NT2/D1 (cell line): ENCODE measurements at regions not wholly inside any gene's neighbourhood (a gene's known extent, or its start where the extent isn't known, plus 50 kb on each side); places are given as distances from the start of the nearest gene placed in this dataset.

Experiments
- DNase-seq: peaks from one replicate; pipeline ENCODE4 v3.0.0-alpha.2; 2011; ENCODE audit warnings: low read depth, low spot score
- H3K27me3 ChIP-seq: 2 replicates; pipeline ENCODE4 v1.6.0; 2011; ENCODE audit warnings: mild to moderate bottlenecking; ENCODE audit not compliant: insufficient read length, insufficient read depth
- H3K36me3 ChIP-seq: 2 replicates; pipeline ENCODE4 v1.6.1; 2011; ENCODE audit warnings: mild to moderate bottlenecking, low read length, mixed read lengths; ENCODE audit not compliant: insufficient read depth, insufficient read length
- H3K4me1 ChIP-seq: 2 replicates; pipeline ENCODE4 v1.5.1; 2011; ENCODE audit not compliant: insufficient read depth, insufficient read length
- H3K4me3 ChIP-seq: 2 replicates; pipeline ENCODE4 v1.5.1; 2011; ENCODE audit warnings: low read depth; ENCODE audit not compliant: insufficient read length
- H3K9ac ChIP-seq: 2 replicates; pipeline ENCODE4 v1.6.0; 2011; ENCODE audit warnings: low read depth; ENCODE audit not compliant: insufficient read length
- H3K9me3 ChIP-seq: 2 replicates; pipeline ENCODE4 v1.5.1; 2011; ENCODE audit warnings: mild to moderate bottlenecking, low read length; ENCODE audit not compliant: insufficient read depth
- SUZ12 ChIP-seq: IDR thresholded peaks from 2 replicates; pipeline ENCODE4 v1.6.1; 2011; ENCODE audit not compliant: insufficient read length, insufficient read depth; ENCODE audit errors: extremely low read depth
- YY1 ChIP-seq: IDR thresholded peaks from 2 replicates; pipeline ENCODE4 v1.6.1; 2011; ENCODE audit not compliant: insufficient read length, insufficient read depth
- ZNF274 ChIP-seq: IDR thresholded peaks from 2 replicates; pipeline ENCODE4 v1.6.1; 2011; ENCODE audit warnings: mild to moderate bottlenecking, low read depth, low read length

GRCh38 chr3:81095956-81096355 is 665.5 kb downstream of the GBE1 start:
- no peak for DNase-seq
- H3K9ac ChIP-seq: no peak overlapping the region
- TF ChIP-seq YY1 (no peak), ZNF274 (no peak), SUZ12 (no peak)
- no peaks in the 10 kb centered on the region for H3K36me3 ChIP-seq
- no peaks in the 10 kb centered on the region for H3K27me3 ChIP-seq
- no peak overlapping the region for H3K4me3 ChIP-seq
- H3K9me3 ChIP-seq: peaks cover 7% of the 10 kb centered on the region
- no peaks in the 10 kb centered on the region for H3K4me1 ChIP-seq

GRCh38 chr3:81094986-81095385 is 666.5 kb downstream of the GBE1 start:
- H3K27me3 ChIP-seq: no peaks in the 10 kb centered on the region
- TF ChIP-seq ZNF274 (no peak), YY1 (no peak), SUZ12 (no peak)
- H3K9me3 ChIP-seq: peaks cover 16% of the 10 kb centered on the region
- H3K9ac ChIP-seq: no peak overlapping the region
- no peak overlapping the region for H3K4me3 ChIP-seq
- no peak for DNase-seq
- H3K4me1 ChIP-seq: no peaks in the 10 kb centered on the region
- no peaks in the 10 kb centered on the region for H3K36me3 ChIP-seq

DNA sequence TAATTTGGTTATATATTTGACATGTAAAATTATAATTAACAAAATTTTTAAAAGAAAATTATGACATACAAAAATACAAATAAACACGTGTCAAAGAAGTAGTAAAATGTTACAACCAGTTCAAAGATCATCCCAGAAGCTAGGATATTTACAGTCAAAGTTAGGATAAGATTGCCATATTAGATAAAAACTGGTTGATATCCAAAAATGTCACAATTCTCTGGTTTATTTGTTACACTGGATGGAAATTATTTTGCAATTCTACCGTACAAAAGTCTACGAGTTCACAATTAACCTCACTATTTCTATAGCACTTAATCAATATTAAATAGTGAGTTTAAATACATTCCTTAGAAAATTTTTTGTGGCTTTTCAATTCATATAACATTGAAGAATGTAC is 673.8 kb downstream of the GBE1 start:
- H3K36me3 ChIP-seq: no peaks in the 10 kb centered on the region

DNA sequence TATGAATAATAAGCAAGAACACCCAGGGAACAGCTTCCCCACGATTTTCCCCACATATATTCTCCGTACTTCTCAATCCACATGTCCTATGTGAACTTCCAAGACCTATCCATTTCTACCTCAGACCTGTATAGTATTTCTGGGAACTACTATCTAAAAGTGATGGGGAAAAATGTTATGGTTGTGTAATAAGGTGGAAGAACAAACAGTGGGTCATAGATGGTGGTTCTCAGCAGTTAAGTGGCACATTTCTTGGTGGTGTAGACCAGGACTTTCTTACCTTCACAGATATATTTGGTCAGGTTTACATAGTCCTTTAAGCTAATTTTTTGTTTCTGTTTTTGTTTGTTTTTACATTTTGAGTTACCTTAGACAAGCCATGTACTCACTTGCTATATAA is 675.1 kb downstream of the GBE1 start:
- no peaks in the 10 kb centered on the region for H3K36me3 ChIP-seq
- no peak for TF ChIP-seq ZNF274
- TF ChIP-seq SUZ12: no peak
- TF ChIP-seq YY1: no peak

More for the DNA sequence above, 673.8 kb downstream of the GBE1 start:
- Histone ChIP-seq H3K27me3 (no peaks in the 10 kb centered on the region), H3K4me3 (no peak overlapping the region), H3K4me1 (no peaks in the 10 kb centered on the region), H3K9ac (no peak overlapping the region), H3K9me3 (peaks cover 17% of the 10 kb centered on the region)
- DNase-seq: no peak
- no peak for TF ChIP-seq ZNF274
- TF ChIP-seq SUZ12: no peak
- TF ChIP-seq YY1: no peak

DNA sequence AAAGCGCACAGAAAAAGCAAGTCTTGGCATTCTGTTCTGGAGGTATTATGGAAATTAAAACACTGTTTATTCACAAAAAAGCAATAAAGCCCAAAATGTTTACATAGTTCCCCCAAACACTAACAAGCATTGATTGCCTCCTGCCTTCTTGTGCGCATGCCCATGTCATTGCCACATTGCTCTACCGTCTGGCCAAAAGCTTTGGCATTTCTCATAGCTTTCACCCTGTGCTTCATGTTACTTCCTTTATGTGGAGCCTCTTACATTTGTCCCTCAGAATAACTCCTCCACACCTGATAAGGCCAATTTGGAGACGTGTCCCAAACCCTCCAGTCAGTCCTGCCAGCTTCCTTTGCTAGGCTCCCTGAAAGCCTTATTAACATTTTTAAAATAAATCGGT is 680.8 kb downstream of the GBE1 start:
- TF ChIP-seq SUZ12 (no peak), ZNF274 (no peak), YY1 (no peak)
- H3K36me3 ChIP-seq: no peaks in the 10 kb centered on the region

More for the DNA sequence above, 675.1 kb downstream of the GBE1 start:
- H3K4me3 ChIP-seq: no peak overlapping the region
- peaks cover 15% of the 10 kb centered on the region for H3K9me3 ChIP-seq
- no peak for DNase-seq
- no peaks in the 10 kb centered on the region for H3K27me3 ChIP-seq
- no peak overlapping the region for H3K9ac ChIP-seq
- no peaks in the 10 kb centered on the region for H3K4me1 ChIP-seq

DNA sequence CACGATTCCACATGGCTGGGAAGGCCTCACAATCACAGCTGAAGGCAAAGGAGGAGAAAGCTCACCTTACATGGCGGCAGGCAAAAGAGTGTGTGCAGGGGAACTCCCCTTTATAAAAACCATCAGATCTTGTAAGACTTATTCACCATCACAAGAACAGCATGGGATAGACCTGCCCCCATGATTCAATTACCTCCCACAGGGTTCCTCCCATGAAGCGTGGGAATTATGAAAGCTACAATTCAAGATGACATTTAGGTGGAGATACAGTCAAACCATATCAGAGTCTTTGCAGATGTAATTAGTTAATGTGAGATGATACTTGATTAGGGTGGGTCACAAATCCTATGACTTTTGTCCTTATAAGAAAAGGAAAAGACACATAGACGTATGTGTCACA is 688.9 kb downstream of the GBE1 start:
- Histone ChIP-seq H3K4me3 (no peak overlapping the region), H3K27me3 (no peaks in the 10 kb centered on the region), H3K9ac (no peak overlapping the region), H3K36me3 (no peaks in the 10 kb centered on the region), H3K9me3 (peaks cover 28% of the 10 kb centered on the region), H3K4me1 (no peaks in the 10 kb centered on the region)
- TF ChIP-seq SUZ12 (no peak), ZNF274 (no peak), YY1 (no peak)
- DNase-seq: no peak

More for the DNA sequence above, 680.8 kb downstream of the GBE1 start:
- Histone ChIP-seq H3K27me3 (no peaks in the 10 kb centered on the region), H3K9ac (no peak overlapping the region), H3K4me3 (no peak overlapping the region), H3K4me1 (no peaks in the 10 kb centered on the region), H3K9me3 (no peaks in the 10 kb centered on the region)
- no peak for DNase-seq

- Histone ChIP-seq H3K4me1 (no peaks in the 10 kb centered on the region), H3K9ac (no peak overlapping the region), H3K36me3 (no peaks in the 10 kb centered on the region), H3K27me3 (no peaks in the 10 kb centered on the region), H3K9me3 (peaks cover 43% of the 10 kb centered on the region), H3K4me3 (no peak overlapping the region)
- no peak for DNase-seq
- TF ChIP-seq SUZ12 (no peak), ZNF274 (no peak), YY1 (no peak)
These were observed 692.9 kb downstream of the GBE1 start for GRCh38 chr3:81068546-81068945.
